Lower leg skin (tissue), 3 donors: ENCODE measurements at regions not wholly inside any gene's neighbourhood (a gene's known extent, or its start where the extent isn't known, plus 50 kb on each side); places are given as distances from the start of the nearest gene placed in this dataset.

ENCODE experiments used
- CTCF ChIP-seq, 3 donors: fragments of 450-650 bp; IDR thresholded peaks; one replicate each; pipeline ENCODE4 v1.5.1; 2016; ENCODE audit warnings: antibody characterized with exemption in 3 of 3, mild to moderate bottlenecking in 3 of 3, moderate library complexity in 2 of 3
- POLR2A ChIP-seq, 2 donors: fragments of 450-650 bp; IDR thresholded peaks; one replicate each; pipeline ENCODE4 v1.6.1; 2016 to 2017; ENCODE audit warnings: antibody characterized with exemption in 2 of 2, mild to moderate bottlenecking in 1 of 2, moderate library complexity in 1 of 2

- TF ChIP-seq POLR2A (IDR thresholded peaks at IDR 0.05) (no peak), CTCF (IDR thresholded peaks at IDR 0.05) (no peak)
Observed at GRCh38 chr16:76819226-76819916, 371.6 kb upstream of the MON1B start.
